ENCODE measurements at regions not wholly inside any gene's neighbourhood (a gene's known extent, or its start where the extent isn't known, plus 50 kb on each side); places are given as distances from the start of the nearest gene placed in this dataset.

- TF ChIP-seq CTCF (IDR thresholded peaks at IDR 0.05; ENCODE audit: low read depth, low read length, poor library complexity, severe bottlenecking) (no peak), EZH2phosphoT487 (IDR thresholded peaks at IDR 0.05; ENCODE audit: borderline replicate concordance, low read length) (no peak)
Observed at GRCh38 chr1:184186167-184186566, 134.6 kb downstream of the TSEN15 start.
